GM13977 (cell line): ENCODE measurements at regions not wholly inside any gene's neighbourhood (a gene's known extent, or its start where the extent isn't known, plus 50 kb on each side); places are given as distances from the start of the nearest gene placed in this dataset.

Experiments used
- DNase-seq: peaks from one replicate; pipeline ENCODE4 v3.0.0; 2012; ENCODE audit warnings: low spot score
- CTCF ChIP-seq: IDR thresholded peaks from 2 replicates; pipeline ENCODE4 v1.5.1; 2012; ENCODE audit warnings: mild to moderate bottlenecking, control low read depth; ENCODE audit not compliant: insufficient read depth; ENCODE audit errors: extremely low read depth, missing control alignments
- in situ Hi-C: fragments of 300-500 bp; cut with MboI; formaldehyde crosslinking; loops from one replicate; pipeline ENCODE4 v1.12.0; 2022; ENCODE audit warnings: low sequenced_read_pairs, low pct_unique_long_range_greater_than_20kb, mixed read lengths, inconsistent platforms; ENCODE audit not compliant: unreplicated experiment

DNA sequence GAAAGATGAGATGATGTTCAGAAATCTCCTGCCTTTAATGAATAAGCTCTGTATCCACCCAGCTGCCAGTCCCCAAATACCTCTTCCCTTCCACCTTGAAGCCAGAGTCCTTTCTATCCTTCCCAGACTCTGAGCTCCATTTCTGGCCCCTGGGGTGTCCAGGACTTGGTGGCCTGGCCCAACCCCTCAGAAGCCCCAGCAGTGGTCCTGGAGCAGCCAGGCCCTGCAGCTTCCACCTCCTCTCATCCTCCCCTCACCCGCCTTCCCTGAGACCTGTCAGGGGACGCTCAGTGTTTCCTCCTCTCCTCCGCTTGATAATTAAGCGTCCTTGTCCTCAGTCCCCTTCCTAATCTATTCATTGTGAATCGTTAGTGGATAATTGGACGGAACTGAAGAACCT, 95.2 kb upstream of the CCL1 start:
- no peak for DNase-seq
- no peak for TF ChIP-seq CTCF
- in situ Hi-C loops = no loop called here

GRCh38 chr17:34456121-34456520, 93.1 kb upstream of the CCL1 start:
- TF ChIP-seq CTCF = no peak
- no peak for DNase-seq
- in situ Hi-C loops = no loop called here

GRCh38 chr17:34452769-34453168, 89.7 kb upstream of the CCL1 start:
- no peak for TF ChIP-seq CTCF
- in situ Hi-C loops = no loop called here
- no peak for DNase-seq

GRCh38 chr17:34451313-34451712, 88.3 kb upstream of the CCL1 start:
- in situ Hi-C loops = no loop called here
- DNase-seq = no peak
- TF ChIP-seq CTCF = no peak

GRCh38 chr17:34447406-34447805, 84.4 kb upstream of the CCL1 start:
- TF ChIP-seq CTCF = no peak
- in situ Hi-C loops = no loop called here
- no peak for DNase-seq

- TF ChIP-seq CTCF = no peak
- DNase-seq = no peak
- in situ Hi-C loops = no loop called here
Measured at GRCh38 chr17:34445101-34445500, 82.1 kb upstream of the CCL1 start.
